GM12892 (cell line): ENCODE measurements at regions not wholly inside any gene's neighbourhood (a gene's known extent, or its start where the extent isn't known, plus 50 kb on each side); places are given as distances from the start of the nearest gene placed in this dataset.

Experiments used
- POLR2A ChIP-seq: IDR thresholded peaks from 2 replicates; pipeline ENCODE4 v1.6.1; 2011; ENCODE audit warnings: low read depth, low read length, control low read depth
- TAF1 ChIP-seq: IDR thresholded peaks from 2 replicates; pipeline ENCODE4 v1.6.1; 2011; ENCODE audit warnings: low read depth, mild to moderate bottlenecking, control low read depth, low read length, borderline replicate concordance

DNA sequence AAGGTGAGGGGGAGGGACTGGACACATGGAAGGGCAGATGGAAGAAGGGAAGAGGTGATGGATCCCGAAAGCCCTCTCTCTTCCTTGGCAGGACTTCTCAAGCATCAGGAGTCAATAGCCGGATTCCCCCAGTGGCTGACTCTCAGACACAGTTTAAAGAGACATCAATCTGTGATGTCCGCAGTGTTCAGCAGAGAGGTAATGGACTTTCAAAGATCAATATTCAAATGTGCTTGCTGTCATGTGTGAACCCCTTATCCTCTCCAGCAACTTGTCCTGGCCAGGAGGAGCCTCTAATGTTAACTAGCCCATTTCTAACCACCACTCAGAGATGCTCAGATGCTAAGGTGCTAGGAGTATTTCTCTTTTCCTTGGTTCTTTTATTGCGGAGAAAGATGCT is 392.2 kb downstream of the IRX1 start:
- TF ChIP-seq POLR2A: no peak
- no peak for TF ChIP-seq TAF1
